ENCODE measurements at regions not wholly inside any gene's neighbourhood (a gene's known extent, or its start where the extent isn't known, plus 50 kb on each side); places are given as distances from the start of the nearest gene placed in this dataset.

GRCh38 chr6:84441456-84441855, 214.0 kb upstream of the CEP162 start:
- Histone ChIP-seq H3K9ac (ENCODE audit: insufficient read depth in 1 of 2, low read depth in 2 of 2, low read length in 2 of 2) (no peak overlapping the region), H3K79me2 (ENCODE audit: control insufficient read depth, insufficient read depth, low read length) (no peaks in the 10 kb centered on the region), H3K27ac (ENCODE audit: extremely low read depth, low read depth, low read length) (no peak overlapping the region), H3K4me3 (no peak overlapping the region), H3K4me2 (ENCODE audit: insufficient read depth, low read length) (no peak overlapping the region), H3K9me1 (ENCODE audit: control insufficient read depth, insufficient read depth, low read length) (no peaks in the 10 kb centered on the region), H3K36me3 (ENCODE audit: control insufficient read depth, insufficient read depth, low read length) (no peaks in the 10 kb centered on the region), H3K4me1 (replicated peaks in 1 of 2; ENCODE audit: control insufficient read depth in 2 of 2, insufficient read depth in 2 of 2, low read length in 2 of 2) (no peaks in the 10 kb centered on the region), H3K27me3 (ENCODE audit: control insufficient read depth in 2 of 2, insufficient read depth in 2 of 2, low read length in 2 of 2) (no peaks in the 10 kb centered on the region), H2AFZ (ENCODE audit: low read depth, low read length) (no peak overlapping the region), H3K9me3 (replicated peaks; ENCODE audit: control insufficient read depth, insufficient read depth, low read depth, low read length) (no peaks in the 10 kb centered on the region), H4K20me1 (replicated peaks; ENCODE audit: control insufficient read depth, insufficient read depth, low read length) (no peaks in the 10 kb centered on the region)
- ATAC-seq, result no peak
- no peak for FAIRE-seq
- CTCF ChIA-PET (ENCODE audit: low intra/inter-chr PET ratio), result no interaction called here
- POLR2A ChIA-PET, result interaction anchor here (0.6 kb wide), 1 partner anchor 142 kb away, joined by 4 read pairs; no protein-coding TSS in a partner anchor
- BruUV-seq (replicated peaks), result no TSS peak
- no peak for TF ChIP-seq ZBTB26 (CRISPR knock-in tag; IDR thresholded peaks at IDR 0.05)
- TF ChIP-seq ZNF699 (CRISPR knock-in tag; IDR thresholded peaks at IDR 0.05; ENCODE audit: insufficient replicate concordance), result no peak
- TF ChIP-seq NEUROD1 (IDR thresholded peaks at IDR 0.05; ENCODE audit: borderline replicate concordance, low read depth, low read length, partially characterized antibody), result no peak
- no peak for TF ChIP-seq ATF1 (CRISPR knock-in tag; IDR thresholded peaks at IDR 0.05)
- no peak for TF ChIP-seq ATF1 (tag; IDR thresholded peaks at IDR 0.05)
- no peak for TF ChIP-seq NUFIP1 (IDR thresholded peaks at IDR 0.05; ENCODE audit: partially characterized antibody)
- in situ Hi-C loops (cut with MboI) (loop anchor here (25.0 kb wide), 1 partner anchor 871 kb away; no protein-coding TSS in a partner anchor), intact Hi-C loops (cut with micrococcal nuclease) (no loop called here)
- DNase-seq (ENCODE audit: extremely low read depth in 1 of 4, low spot score in 3 of 4), result no peak
- 0% methylated on average over 3 of the region's 3 CpGs for WGBS (ENCODE audit: insufficient coverage, low coverage, missing lambda C conversion rate)

Data from K562 (cell line).